ENCODE measurements at regions not wholly inside any gene's neighbourhood (a gene's known extent, or its start where the extent isn't known, plus 50 kb on each side); places are given as distances from the start of the nearest gene placed in this dataset.

- TF ChIP-seq ZFX (IDR thresholded peaks at IDR 0.05), result no peak
- TF ChIP-seq CTCF (conservative IDR thresholded peaks at IDR 0.05), result no peak
- no peak overlapping the region for H3K27ac ChIP-seq
Observed at GRCh38 chr3:189508784-189509501, 122.2 kb upstream of the TP63 start.

GRCh38 chr3:189512039-189512438 is 119.2 kb upstream of the TP63 start:
- no peak overlapping the region for H3K27ac ChIP-seq
- TF ChIP-seq CTCF (conservative IDR thresholded peaks at IDR 0.05) (no peak), ZFX (IDR thresholded peaks at IDR 0.05) (no peak)

GRCh38 chr3:189512821-189513220 is 118.4 kb upstream of the TP63 start:
- H3K27ac ChIP-seq, result no peak overlapping the region
- TF ChIP-seq CTCF (conservative IDR thresholded peaks at IDR 0.05), result no peak
- TF ChIP-seq ZFX (IDR thresholded peaks at IDR 0.05), result no peak

GRCh38 chr3:189513281-189514117 is 117.7 kb upstream of the TP63 start:
- TF ChIP-seq ZFX (IDR thresholded peaks at IDR 0.05), result no peak
- H3K27ac ChIP-seq, result no peak overlapping the region

GRCh38 chr3:189516039-189516438 is 115.2 kb upstream of the TP63 start:
- TF ChIP-seq ZFX (IDR thresholded peaks at IDR 0.05) (no peak), CTCF (conservative IDR thresholded peaks at IDR 0.05) (no peak)

GRCh38 chr3:189517981-189518380 is 113.2 kb upstream of the TP63 start:
- TF ChIP-seq ZFX (IDR thresholded peaks at IDR 0.05) (no peak), CTCF (conservative IDR thresholded peaks at IDR 0.05) (no peak)
- H3K27ac ChIP-seq, result no peak overlapping the region

More at GRCh38 chr3:189516039-189516438, 115.2 kb upstream of the TP63 start:
- no peak overlapping the region for H3K27ac ChIP-seq

- H3K27ac ChIP-seq, result no peak overlapping the region
- TF ChIP-seq CTCF (conservative IDR thresholded peaks at IDR 0.05), result no peak
- TF ChIP-seq ZFX (IDR thresholded peaks at IDR 0.05), result no peak
Observed at GRCh38 chr3:189519458-189519857, 111.7 kb upstream of the TP63 start.

Measured in C4-2B (cell line).